HUDEP-2 (cell line): ENCODE measurements at regions not wholly inside any gene's neighbourhood (a gene's known extent, or its start where the extent isn't known, plus 50 kb on each side); places are given as distances from the start of the nearest gene placed in this dataset.

Source experiments
- DNase-seq, 76 experiments: peaks; one replicate each; lab custom pipeline; 2025; ENCODE audit not compliant: unreplicated experiment in 76 of 76; lab: John Stamatoyannopoulos, UW

DNA sequence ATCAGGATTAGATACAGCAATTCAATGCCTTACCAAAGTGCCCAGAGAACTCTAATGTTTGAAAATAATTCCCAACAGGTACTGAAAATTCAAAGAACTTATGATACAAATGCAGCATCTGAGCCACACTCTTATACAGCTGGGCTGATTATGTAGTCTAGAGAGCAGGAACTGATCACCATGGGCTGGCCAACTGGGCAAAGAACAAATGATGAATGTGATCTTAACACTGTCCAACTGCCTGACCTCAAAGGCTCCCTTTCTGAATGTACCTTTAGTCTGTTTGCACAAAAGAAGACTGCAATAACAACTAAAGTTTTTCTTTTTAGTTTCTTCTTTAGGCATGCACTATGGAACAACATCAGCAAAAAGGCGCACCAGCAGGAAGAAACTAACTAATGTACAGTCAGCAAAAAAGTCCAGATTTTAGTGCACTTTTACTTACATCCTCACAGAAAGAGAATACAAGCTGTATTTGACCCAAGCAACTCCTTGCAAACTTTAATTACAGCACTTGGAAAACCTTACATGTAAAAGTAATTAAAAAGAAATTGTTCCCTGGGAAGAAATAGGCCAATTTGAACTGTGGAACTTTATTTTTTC, 1095.1 kb downstream of the IGSF11 start:
- no peak for DNase-seq

GRCh38 chr3:117941015-117941414, 1093.6 kb downstream of the IGSF11 start:
- DNase-seq = no peak

DNA sequence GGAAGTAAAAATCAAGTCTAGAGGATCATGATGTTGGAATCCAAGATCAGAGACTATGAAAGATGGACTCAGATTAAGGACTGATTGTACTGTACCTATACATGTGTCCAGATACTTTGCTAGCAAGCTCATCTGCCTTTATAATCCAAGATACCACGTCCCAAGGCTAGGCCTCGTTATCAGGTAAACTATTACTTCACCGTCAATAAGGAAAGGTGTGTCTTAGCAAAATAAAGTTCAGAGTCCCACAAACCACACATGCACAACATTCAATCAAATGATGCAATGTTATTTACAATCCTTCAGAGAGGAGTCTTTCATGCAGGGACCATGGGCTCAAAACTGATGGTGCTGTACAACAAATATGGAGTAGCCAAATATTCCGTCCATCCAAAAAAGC, 1092.9 kb downstream of the IGSF11 start:
- no peak for DNase-seq

DNA sequence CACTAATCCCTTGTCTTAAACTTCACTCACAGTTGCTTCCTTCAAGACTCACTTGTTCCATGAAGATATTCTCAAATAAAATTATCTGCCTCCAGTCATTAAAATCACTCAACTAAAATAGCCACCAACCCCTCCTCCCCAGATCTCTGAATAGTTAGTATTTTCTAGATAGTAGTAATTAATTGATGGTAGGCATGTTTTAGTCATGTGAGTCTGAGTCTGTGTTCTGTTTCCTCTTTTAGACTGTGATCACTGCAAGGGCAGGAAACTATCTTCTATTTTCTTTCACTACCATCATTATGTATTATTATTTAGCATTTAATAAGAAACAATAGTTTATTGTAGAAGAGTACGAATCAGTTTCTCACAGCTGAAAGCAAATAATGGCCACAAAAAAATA, 1080.5 kb downstream of the IGSF11 start:
- no peak for DNase-seq

GRCh38 chr3:117955196-117955595, 1079.5 kb downstream of the IGSF11 start:
- no peak for DNase-seq

GRCh38 chr3:117958027-117958426, 1076.6 kb downstream of the IGSF11 start:
- DNase-seq = no peak

DNA sequence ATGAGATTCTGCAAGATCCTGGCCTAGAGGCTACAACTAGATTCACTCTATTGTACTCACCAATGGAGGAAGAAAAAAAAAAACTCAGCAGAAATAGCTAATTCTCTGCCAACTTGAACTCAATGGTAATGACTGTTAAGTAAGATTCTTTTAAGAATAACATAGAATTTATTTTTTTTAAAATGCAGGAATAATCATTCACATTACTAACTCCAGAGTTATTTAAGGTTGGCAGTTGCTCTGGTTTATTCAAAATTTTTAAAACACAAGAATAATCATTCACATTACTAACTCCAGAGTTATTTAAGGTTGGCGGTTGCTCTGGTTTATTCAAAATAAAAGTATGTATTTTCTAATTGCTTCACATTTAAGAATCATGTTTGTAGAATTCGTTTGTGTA, 1071.9 kb downstream of the IGSF11 start:
- DNase-seq = no peak

DNA sequence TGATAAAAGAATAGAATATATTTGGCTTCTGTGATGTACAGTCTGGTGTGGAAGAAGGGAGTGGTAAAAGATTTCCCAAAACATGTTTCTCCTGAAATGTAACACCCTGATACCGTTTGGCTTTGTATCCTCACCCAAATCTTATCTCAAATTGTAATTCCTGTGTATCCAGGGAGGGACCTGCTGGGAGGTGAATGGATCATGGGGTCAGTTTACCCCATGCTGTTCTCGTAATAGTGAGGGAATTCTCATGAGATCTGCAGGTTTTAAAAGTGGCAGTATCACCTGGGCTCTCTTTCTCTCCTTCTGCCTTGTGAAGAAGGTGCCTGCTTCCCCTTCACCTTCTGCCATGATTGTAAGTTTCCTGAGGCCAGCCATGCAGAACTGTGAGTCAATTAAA, 1070.8 kb downstream of the IGSF11 start:
- no peak for DNase-seq

DNA sequence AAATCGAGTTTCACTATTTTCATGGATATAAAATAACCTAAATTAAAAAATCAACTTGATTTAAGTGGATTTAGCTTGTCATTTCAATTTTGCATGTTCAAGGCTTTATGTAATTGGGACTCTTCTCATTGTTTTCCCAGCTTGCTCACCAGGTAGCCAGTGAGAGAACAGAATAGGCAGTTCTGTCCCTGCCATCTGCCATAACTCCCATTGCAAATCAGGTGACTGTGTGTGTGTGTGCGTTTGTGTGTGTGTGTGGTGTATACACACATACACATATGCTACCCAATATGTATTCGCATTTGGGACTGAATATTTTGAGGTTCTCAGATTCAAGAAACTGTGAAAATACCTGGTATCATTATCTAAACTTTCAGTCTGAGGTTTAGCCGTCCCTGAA, 1069.8 kb downstream of the IGSF11 start:
- no peak for DNase-seq

DNA sequence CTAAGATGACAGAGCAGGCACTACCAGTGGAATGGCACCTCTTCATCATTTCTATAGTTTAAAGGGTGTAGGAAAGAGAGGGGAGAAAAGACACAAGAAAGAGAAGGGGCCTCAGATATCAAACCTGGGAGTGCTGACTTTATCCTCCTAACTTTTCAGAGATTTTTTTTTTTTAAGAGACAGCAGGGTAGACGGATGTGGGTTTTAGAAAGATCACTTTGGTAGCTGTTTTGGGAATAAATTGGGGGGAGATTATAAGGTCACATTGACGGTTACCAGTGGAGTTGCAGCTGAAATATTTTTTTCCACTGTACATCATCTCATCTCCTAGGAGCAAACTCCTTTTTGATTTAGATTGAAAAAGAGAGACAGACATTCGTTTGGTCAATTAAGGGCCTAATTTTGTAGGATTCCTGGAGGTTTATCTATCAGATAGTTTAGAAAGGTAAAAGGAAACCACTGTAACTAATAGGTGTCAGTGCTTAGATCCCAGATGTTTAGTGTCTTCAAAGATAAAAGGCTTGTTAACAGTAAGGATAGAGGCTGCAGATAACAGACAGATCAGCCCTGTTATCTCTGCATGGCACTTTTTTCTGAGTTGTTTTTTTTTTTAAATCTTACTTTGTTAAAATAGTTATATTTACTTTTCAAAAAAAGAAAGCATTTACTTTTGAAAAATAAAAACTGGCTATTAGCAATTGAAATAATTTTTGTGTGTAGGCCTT, 1057.0 kb downstream of the IGSF11 start:
- no peak for DNase-seq

GRCh38 chr3:117979466-117979865, 1055.2 kb downstream of the IGSF11 start:
- no peak for DNase-seq

DNA sequence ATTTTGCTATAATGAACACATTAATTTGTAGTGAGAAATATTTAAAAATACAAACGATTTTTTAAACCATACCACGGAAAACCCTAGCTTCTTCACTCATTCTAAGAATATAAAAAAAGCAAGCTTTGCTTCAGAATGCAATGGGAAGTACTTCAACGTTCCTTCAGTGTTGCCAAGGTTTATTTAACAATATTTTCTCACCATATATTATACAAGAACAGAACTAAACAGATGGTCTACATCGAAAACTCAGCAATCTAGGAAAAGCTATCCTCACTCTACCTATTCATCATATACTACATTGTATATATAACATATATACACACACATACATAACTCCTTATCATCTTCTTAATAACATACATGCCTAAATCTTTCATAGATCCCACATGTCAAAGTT, 1047.4 kb downstream of the IGSF11 start:
- DNase-seq = no peak

DNA sequence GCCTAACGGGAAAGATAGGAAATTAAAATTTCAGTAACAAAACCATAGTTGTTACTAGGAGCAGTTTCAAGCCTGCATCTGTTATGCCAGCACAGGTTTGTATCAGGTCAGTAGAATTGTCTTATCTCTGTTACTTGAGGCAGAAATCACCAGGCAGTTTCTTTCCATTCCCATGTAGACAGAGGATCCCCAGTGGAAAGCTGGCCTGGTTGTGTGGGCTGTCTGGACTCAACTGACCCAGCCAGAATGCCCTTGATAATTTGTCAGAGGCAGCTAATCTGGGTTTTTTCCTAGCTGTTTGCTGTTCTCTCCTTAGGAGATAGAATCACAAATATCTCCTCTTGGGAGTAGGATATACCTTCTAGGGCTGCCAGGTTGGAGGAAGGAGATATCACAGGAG, 1044.7 kb downstream of the IGSF11 start:
- DNase-seq = no peak

DNA sequence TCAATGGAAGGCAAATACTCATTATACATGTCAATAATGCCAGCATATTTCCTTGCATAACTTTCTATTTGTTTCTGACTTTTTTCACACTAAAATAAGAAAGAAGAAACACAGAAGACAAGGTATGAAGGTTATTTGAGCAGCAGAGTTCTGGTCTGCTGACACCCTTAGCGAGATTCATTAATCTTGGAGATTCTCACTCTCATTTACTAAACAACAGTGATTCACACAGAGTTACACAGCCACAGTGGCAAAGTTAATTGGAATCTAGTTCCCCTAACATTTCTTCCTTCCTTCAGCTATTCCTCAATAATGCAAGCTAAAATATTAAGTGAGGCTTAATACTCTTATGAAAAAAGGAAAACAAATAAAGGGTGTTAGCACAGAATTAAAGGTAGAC, 1044.0 kb downstream of the IGSF11 start:
- no peak for DNase-seq

DNA sequence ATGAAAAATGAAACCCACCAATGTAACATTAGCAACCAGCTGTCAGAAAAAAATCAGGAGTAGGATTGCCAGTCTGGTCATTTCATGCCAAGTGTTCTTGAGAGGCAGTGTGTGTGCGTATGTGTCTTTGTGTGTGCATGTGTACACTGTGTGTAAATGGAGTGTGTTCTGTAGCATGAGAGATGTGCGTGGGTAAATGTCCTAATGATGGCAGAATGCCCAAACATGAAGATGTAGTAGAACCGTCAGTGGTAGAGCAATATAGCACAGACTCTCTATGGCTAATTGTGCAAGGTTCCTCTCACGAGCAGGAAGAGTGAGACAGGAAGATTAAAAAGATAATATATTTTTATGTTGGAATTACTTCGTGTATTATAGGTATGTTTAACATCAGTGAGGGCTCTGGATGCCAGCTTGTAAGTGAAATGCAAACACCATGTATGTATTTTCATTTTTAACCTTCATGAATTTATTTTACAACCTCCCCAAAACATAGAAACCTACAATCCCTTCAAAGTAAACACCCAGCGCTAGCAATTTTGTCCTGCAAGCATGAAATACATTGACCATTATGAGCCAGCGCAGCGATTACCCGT, 1038.7 kb downstream of the IGSF11 start:
- no peak for DNase-seq

GRCh38 chr3:117997201-117998049, 1037.2 kb downstream of the IGSF11 start:
- DNase-seq = peak in 55 of 76 experiments; percentile 1 to 58 (median 15)

DNA sequence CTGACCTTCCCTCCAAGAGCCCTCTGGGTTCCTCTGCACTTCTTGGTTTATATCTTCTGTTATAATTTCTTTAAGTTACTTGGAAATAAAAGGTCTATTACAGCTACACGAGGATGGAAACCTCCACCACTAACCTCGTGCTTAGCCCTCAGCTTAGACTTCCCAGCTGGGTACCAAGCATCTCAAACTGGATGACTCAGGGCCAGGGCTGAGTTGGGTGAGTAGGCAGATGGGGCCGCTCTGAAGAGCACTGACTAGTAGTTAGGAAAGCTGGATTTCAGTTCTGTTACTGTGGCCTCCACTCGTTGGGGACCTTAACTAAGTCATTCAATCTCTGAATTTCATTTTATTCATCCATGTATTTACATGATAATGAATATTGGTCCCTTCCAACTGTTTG, 1036.6 kb downstream of the IGSF11 start:
- no peak for DNase-seq

DNA sequence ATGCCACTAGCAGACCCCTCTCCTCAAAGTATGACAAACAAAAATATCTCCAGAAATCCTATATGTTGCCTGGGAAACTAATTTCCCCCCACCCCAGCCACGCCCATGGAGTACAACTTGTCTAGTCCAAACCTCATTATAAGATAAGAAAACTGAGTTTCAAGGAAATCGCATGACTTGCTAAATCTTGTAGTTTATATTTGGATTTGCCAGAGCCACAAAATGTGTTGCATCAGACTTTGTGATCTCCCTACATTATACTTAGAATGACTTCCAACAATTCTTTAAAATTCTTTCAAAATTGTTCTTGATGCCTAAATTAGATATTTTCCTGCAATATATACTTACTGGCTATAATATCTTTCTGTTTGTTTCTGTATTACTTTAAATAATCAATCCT, 1034.4 kb downstream of the IGSF11 start:
- peak in 1 of 76 experiments; percentile 2 for DNase-seq

DNA sequence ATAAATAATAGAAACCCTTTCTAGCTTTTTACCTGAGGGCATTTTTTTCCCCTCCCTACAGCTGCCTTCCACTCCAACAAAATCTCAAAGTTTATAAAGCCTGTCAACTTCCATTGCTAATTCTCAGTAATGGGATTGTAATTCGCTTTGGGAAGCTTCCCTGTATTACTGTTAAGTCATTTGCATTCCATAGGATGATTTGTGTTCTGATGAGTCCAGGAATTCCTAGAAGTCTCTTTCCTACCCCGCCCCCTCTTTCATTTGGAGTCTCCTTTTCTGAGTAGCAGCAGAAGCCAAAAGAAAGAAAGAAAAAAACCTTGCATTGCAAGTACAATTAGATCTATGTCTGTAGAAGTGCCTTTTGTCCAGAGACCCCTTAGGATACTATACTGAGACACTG, 1033.3 kb downstream of the IGSF11 start:
- DNase-seq = no peak

DNA sequence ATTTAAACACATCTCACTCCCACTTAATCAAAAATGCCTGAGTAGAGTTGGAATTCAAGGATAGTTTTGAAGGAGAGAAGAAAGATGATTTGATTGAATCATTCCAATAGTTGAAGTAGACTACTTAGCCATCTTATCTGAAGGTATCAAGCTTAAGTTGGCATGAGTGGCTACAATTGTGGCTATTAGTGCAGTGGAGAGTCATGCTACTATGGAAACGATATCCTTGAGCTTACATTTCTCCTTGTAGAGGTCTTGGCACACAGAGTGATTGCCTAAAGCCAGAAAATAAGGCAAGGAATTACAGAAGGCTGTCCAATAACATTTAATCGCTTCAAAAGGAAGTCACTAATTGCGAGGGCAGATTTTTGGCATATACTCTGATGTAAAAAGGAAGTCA, 1022.7 kb downstream of the IGSF11 start:
- no peak for DNase-seq

- DNase-seq = no peak
Observed at GRCh38 chr3:118029049-118029448, 1005.6 kb downstream of the IGSF11 start.
